HG03558 (cell line): ENCODE measurements at regions not wholly inside any gene's neighbourhood (a gene's known extent, or its start where the extent isn't known, plus 50 kb on each side); places are given as distances from the start of the nearest gene placed in this dataset.
"Not testable (repeated sequence)": the region's sequence is repeated elsewhere in the genome, so short reads cannot be mapped to it uniquely, and the experiment has no call there.

ENCODE experiments used
- ATAC-seq: cut with Tn5 transposase; IDR thresholded peaks from one replicate; pipeline ENCODE4 v1.9.1; 2021; ENCODE audit warnings: moderate number of reproducible peaks; ENCODE audit not compliant: unreplicated experiment; ENCODE audit errors: extremely low read depth

- no peak for ATAC-seq
These were observed 628.9 kb upstream of the TBX3 start for GRCh38 chr12:115312901-115313300.

GRCh38 chr12:115311875-115312274, 627.9 kb upstream of the TBX3 start:
- ATAC-seq = no peak

GRCh38 chr12:115308918-115309317, 624.9 kb upstream of the TBX3 start:
- ATAC-seq = no peak

- no peak for ATAC-seq
These were observed 622.4 kb upstream of the TBX3 start for GRCh38 chr12:115306380-115306779.

GRCh38 chr12:115305867-115306266, 621.9 kb upstream of the TBX3 start:
- no peak for ATAC-seq

- no peak for ATAC-seq
These were observed 621.3 kb upstream of the TBX3 start for GRCh38 chr12:115305275-115305674.

- ATAC-seq = no peak
These were observed 619.8 kb upstream of the TBX3 start for GRCh38 chr12:115303723-115304309.

- ATAC-seq = no peak
These were observed 613.5 kb upstream of the TBX3 start for GRCh38 chr12:115297445-115297844.

- no peak for ATAC-seq
These were observed 612.7 kb upstream of the TBX3 start for GRCh38 chr12:115296613-115297198.

GRCh38 chr12:115295886-115296285, 611.9 kb upstream of the TBX3 start:
- no peak for ATAC-seq

GRCh38 chr12:115294453-115295133, 610.6 kb upstream of the TBX3 start:
- ATAC-seq = no peak

- ATAC-seq = not testable (repeated sequence)
These were observed 601.5 kb upstream of the TBX3 start for GRCh38 chr12:115285429-115285828.

GRCh38 chr12:115273456-115273855, 589.5 kb upstream of the TBX3 start:
- ATAC-seq = no peak

- ATAC-seq = no peak
These were observed 584.5 kb upstream of the TBX3 start for GRCh38 chr12:115268451-115268850.

GRCh38 chr12:115267891-115268290, 583.9 kb upstream of the TBX3 start:
- no peak for ATAC-seq

- no peak for ATAC-seq
These were observed 583.5 kb upstream of the TBX3 start for GRCh38 chr12:115267464-115267863.

- no peak for ATAC-seq
These were observed 580.6 kb upstream of the TBX3 start for GRCh38 chr12:115264605-115265004.

GRCh38 chr12:115261691-115262398, 577.9 kb upstream of the TBX3 start:
- no peak for ATAC-seq

- no peak for ATAC-seq
These were observed 577.0 kb upstream of the TBX3 start for GRCh38 chr12:115260762-115261675.
